Activated CD4-positive, alpha-beta T cell treated with anti-CD3 and anti-CD28 coated beads for 24 hours (primary cell): ENCODE measurements at regions not wholly inside any gene's neighbourhood (a gene's known extent, or its start where the extent isn't known, plus 50 kb on each side); places are given as distances from the start of the nearest gene placed in this dataset.
A peak's percentile ranks its signal among the peaks of the same experiment; 100 is the strongest.

Source experiments
- DNase-seq, 2 donors: peaks; one replicate each; pipeline ENCODE4 v3.0.0-alpha.2; 2020; ENCODE audit warnings: low read depth in 2 of 2

DNA sequence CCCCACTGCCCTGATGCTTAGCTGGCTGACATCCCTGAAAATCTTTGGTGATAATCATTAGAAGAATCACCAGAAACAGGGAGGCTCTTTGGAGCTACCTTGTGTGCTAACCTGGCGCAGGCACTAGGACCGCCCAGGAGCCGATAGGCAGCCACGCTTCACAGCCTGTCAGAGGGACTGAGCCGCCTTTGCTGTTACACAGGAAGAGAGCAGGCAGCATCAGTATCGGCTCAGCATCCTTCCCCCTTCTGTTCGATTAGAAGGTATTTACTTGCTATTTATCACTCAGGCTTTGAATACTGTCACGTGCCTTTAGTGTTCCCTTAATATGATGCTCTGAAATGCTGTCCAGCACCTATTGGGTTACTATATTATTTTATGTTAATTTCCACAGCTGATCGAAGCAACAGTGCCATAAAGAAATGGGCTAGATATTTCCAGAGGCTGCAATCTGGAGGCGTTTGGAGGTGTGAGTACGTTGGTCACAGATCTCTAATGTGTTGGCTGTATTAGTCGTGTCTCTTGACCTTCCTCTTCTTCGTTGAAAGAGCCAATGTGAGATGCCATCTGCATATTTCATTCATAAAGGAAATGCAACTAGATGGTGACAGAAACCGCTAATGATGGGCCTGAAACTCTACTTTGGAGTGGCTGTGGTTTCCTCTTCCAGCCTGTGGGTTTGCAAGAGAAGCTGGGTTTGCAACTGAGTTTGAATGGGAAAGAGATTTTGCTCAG, 110.4 kb upstream of the RAB27B start:
- DNase-seq: peak in 1 of 2 donors; percentile 17

GRCh38 chr18:54718408-54718773, 109.9 kb upstream of the RAB27B start:
- DNase-seq: no peak

GRCh38 chr18:54720620-54721019, 107.7 kb upstream of the RAB27B start:
- no peak for DNase-seq

DNA sequence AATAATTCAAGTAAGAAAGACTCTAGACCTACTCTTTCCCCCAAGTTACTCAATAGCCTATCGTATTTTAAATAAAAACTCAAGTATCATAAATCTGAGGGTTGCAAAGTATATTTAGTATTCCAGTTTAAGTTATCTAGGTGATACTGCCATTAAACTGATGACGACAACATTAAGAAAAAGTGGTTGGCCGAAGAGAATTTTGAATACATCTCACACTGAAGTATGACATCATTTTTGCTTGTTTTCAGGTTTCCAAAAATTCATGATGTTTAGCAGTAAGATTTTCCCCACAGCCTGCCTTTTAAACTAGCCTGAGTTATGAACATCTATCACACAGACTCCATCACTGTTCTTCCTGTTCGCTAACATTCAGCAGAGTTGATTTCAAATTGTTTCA, 102.1 kb upstream of the RAB27B start:
- DNase-seq: no peak

DNA sequence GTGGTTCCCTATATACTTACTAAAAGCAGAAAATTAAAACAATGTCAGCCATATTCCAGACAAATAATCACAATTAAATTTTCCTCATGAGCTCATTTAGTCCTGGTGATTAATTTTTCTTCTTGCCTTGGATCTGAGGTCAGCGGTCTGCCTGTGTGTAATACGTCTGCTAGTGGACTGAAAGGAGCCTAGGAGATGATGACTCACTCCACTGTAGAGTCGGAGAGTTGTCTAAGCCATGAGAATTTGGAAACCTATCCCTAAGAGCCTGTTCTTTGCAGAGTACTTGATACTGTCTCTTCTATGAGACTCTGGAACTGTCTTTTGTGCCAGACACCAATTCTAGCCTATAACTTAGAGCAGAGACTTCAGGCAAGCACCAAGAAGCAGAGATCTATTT, 94.2 kb upstream of the RAB27B start:
- no peak for DNase-seq

- no peak for DNase-seq
Observed at GRCh38 chr18:54736981-54737380, 91.3 kb upstream of the RAB27B start.

- no peak for DNase-seq
Observed at GRCh38 chr18:54737986-54738385, 90.3 kb upstream of the RAB27B start.

- no peak for DNase-seq
Observed at GRCh38 chr18:54739476-54739875, 88.8 kb upstream of the RAB27B start.

GRCh38 chr18:54740136-54740846, 88.0 kb upstream of the RAB27B start:
- DNase-seq: no peak

- DNase-seq: no peak
Observed at GRCh38 chr18:54742120-54742519, 86.2 kb upstream of the RAB27B start.

GRCh38 chr18:54742659-54743604, 85.3 kb upstream of the RAB27B start:
- no peak for DNase-seq

DNA sequence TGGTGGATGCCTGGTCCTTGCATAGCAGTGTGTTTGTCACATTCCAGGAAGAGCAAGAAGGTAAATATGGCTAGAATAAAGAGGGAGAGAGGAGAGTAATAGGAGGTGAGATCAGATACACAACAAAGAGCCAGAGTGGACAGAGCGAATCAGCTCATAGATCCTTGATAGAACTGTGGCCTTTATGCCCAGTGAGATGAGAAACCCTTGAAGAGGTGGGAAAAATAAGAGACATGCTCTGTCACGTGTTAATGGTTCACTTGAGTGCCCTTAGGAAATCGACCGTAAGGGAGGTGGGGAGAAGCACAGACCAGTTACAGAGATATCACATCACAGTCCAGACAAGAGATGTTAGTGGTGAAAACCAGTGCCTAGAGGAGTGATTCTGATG, 84.7 kb upstream of the RAB27B start:
- DNase-seq: no peak

DNA sequence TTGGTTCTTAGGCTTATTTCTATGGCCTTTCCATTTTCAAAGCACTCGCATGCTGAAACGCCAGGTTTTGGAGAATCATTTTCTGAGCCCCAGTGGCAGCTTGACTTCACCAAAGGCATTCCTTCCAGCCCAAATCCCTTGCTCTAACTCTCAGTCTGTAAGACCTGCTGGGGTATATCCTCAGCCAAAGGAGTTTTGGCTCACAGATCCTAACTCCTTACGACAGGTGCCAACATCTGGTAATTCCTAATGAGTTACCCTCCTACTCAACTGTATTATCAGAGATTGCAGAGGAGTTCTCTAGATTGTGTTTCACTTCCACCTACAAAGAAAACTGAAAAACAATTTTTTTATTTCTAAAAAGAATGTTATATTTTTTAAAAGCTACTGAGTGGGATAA, 79.0 kb upstream of the RAB27B start:
- no peak for DNase-seq

DNA sequence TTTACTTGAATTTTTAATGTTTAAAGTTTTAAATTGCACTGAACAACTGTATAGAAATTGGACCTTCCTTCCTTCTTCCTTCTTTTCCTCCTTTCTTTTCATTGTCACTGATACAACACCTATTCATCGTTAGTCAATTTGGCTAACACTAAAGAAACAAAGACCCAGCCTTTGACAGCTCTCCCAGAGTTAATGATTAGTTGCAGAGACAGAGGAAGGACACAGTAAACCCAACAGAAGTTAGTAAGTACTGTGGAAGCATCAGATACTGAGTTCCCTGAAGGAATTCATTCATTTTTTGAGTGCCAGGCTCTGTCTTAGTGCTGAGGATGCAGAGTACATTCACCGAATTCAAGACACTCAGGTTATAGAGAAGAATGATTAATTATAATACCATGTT, 77.9 kb upstream of the RAB27B start:
- no peak for DNase-seq

- no peak for DNase-seq
Observed at GRCh38 chr18:54752185-54752584, 76.1 kb upstream of the RAB27B start.

DNA sequence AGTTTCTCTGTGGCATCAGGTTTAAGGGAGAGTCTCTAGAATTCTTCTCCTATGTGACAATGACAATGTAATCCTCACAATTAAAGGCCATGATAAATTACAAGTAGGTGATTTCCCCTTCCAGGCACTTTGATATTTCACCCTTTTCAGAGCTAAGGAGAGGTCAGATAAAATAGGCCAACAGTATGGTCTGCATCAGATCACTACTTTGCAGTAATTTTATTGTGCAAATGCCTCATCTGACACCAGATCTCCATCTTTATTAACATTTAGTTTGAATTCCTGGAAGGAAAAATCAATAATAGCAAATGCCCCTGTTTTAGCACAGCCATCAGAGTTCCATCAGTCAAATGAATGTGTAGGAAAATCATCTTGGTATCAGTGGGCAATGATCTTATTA, 72.8 kb upstream of the RAB27B start:
- no peak for DNase-seq

DNA sequence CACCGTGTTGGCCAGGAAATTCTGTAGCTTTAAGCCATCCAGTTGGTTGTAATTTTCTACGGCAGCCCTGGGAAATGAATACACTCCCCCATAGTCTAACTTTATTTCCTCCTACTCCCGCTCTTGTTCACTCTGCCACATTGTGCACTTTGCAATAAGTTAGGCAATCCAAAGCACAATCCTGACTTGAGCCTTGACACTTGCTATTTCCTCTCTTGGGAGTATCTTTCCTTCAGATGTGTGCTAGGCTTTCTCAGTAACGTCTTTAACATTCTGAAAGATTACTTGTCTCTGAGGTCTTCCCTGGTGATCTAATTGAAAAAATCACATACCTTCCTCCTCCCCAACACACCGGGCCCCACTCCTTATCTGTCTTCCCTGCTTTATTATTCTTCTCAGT, 65.9 kb upstream of the RAB27B start:
- no peak for DNase-seq

GRCh38 chr18:54764786-54765185, 63.5 kb upstream of the RAB27B start:
- no peak for DNase-seq

DNA sequence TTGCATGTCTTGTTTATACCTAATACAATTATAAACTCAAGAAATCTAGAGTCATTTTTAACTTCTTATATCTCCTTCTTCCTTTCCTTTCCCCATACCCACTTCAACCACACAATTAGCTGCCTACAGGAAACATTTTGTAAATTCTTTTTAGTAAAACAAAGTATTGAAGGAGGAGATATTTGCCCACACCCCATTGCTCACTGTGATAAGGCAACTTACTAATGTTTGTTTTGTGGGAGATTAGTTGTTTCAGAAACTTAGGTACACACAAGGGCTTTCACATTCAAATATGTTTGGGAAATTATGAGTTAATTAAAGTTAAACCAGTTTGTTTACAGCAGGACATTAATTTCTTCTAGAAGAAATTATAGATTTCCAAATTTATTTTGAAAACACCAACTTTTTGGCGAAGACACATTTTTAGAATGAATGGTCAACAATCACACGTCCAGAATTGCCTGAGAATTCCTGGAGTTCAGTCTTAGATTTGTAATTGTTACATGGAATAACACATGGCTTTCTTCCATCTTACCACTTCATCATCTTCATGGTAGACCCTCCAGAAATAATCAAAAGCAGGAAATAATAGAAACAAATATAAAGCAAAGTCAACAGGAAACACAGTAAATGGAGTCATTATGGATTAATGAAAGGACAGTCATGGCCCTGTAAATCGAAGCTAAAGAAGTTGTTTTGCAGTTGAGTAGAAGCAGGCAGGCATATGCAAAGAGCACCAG, 62.5 kb upstream of the RAB27B start:
- no peak for DNase-seq

DNA sequence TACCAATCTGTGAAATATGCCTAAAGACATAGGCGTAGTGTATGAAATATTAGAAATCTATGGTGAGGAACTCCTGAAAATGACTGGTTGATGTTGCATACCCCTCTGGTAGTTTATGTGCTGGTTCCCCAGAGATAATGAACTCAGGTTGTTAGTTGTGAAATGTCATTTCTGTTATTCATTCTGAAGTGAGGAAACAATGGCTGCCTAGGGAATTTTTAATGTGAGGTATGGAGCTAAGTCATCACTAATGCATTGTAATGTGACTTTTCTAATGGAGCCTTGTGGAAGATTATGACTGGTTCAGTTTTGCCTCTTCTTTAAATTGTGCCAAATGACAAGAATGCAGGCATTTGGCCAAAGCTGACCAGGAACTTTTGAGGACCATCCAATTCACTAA, 61.6 kb upstream of the RAB27B start:
- DNase-seq: no peak

- no peak for DNase-seq
Observed at GRCh38 chr18:54767098-54767497, 61.2 kb upstream of the RAB27B start.
